ENCODE measurements at regions not wholly inside any gene's neighbourhood (a gene's known extent, or its start where the extent isn't known, plus 50 kb on each side); places are given as distances from the start of the nearest gene placed in this dataset.

DNA sequence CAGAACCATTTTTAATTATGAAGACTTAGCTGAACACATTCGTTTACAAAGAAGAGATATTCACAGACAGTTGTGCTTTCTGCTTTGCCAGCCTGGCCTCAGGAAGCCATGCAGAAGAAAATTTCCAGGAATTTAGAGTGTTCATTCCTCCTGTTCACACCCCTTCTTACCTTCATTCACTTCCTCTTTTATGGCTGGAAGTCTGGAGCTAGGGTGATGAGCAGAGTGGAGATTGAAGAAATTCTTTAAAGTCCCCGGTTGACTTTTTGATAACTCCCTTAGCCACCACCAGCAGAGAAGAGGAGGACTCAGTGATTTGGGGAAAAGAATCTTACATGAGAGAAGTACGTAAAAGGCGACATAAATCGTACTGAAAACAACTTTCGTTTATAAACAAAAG lies 263.6 kb upstream of the TSHZ3 start:
- no peaks in the 10 kb centered on the region for H3F3A ChIP-seq (ENCODE audit: control insufficient read depth, insufficient read depth)
- H3K4me2 ChIP-seq (ENCODE audit: low read length): no peak overlapping the region
- H3K27ac ChIP-seq (ENCODE audit: low read depth, low read length): no peak overlapping the region
- H3K4me3 ChIP-seq (ENCODE audit: low read length): no peak overlapping the region
- H3K79me2 ChIP-seq (ENCODE audit: control insufficient read depth, low read length): no peaks in the 10 kb centered on the region
- no peaks in the 10 kb centered on the region for H4K20me1 ChIP-seq (ENCODE audit: control insufficient read depth, insufficient read depth, low read depth, low read length)
- H3K9me2 ChIP-seq (replicated peaks; ENCODE audit: control insufficient read depth, low read length): no peaks in the 10 kb centered on the region
- H3K36me3 ChIP-seq (ENCODE audit: control insufficient read depth, low read length): no peaks in the 10 kb centered on the region
- H3K27me3 ChIP-seq (ENCODE audit: control insufficient read depth, low read length): no peaks in the 10 kb centered on the region
- H3K4me1 ChIP-seq (ENCODE audit: control insufficient read depth, low read length): no peaks in the 10 kb centered on the region
- H3K9me3 ChIP-seq (ENCODE audit: control insufficient read depth, insufficient read depth, low read length): no peaks in the 10 kb centered on the region
- TF ChIP-seq EZH2phosphoT487 (IDR thresholded peaks at IDR 0.05; ENCODE audit: borderline replicate concordance, low read length): no peak
- TF ChIP-seq, protein P1, sequence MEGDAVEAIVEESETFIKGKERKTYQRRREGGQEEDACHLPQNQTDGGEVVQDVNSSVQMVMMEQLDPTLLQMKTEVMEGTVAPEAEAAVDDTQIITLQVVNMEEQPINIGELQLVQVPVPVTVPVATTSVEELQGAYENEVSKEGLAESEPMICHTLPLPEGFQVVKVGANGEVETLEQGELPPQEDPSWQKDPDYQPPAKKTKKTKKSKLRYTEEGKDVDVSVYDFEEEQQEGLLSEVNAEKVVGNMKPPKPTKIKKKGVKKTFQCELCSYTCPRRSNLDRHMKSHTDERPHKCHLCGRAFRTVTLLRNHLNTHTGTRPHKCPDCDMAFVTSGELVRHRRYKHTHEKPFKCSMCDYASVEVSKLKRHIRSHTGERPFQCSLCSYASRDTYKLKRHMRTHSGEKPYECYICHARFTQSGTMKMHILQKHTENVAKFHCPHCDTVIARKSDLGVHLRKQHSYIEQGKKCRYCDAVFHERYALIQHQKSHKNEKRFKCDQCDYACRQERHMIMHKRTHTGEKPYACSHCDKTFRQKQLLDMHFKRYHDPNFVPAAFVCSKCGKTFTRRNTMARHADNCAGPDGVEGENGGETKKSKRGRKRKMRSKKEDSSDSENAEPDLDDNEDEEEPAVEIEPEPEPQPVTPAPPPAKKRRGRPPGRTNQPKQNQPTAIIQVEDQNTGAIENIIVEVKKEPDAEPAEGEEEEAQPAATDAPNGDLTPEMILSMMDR (IDR thresholded peaks at IDR 0.05; ENCODE audit: low read depth, low read length, poor library complexity, severe bottlenecking): no peak

- H3K27ac ChIP-seq (ENCODE audit: low read depth, low read length): no peak overlapping the region
- H3K79me2 ChIP-seq (ENCODE audit: control insufficient read depth, low read length): no peaks in the 10 kb centered on the region
- no peak overlapping the region for H3K4me3 ChIP-seq (ENCODE audit: low read length)
- H3K9me2 ChIP-seq (replicated peaks; ENCODE audit: control insufficient read depth, low read length): no peaks in the 10 kb centered on the region
- H3K36me3 ChIP-seq (ENCODE audit: control insufficient read depth, low read length): no peaks in the 10 kb centered on the region
- H3F3A ChIP-seq (ENCODE audit: control insufficient read depth, insufficient read depth): no peaks in the 10 kb centered on the region
- H4K20me1 ChIP-seq (ENCODE audit: control insufficient read depth, insufficient read depth, low read depth, low read length): no peaks in the 10 kb centered on the region
- H3K4me1 ChIP-seq (ENCODE audit: control insufficient read depth, low read length): no peaks in the 10 kb centered on the region
- H3K4me2 ChIP-seq (ENCODE audit: low read length): no peak overlapping the region
- H3K27me3 ChIP-seq (ENCODE audit: control insufficient read depth, low read length): no peaks in the 10 kb centered on the region
- no peak for TF ChIP-seq EZH2phosphoT487 (IDR thresholded peaks at IDR 0.05; ENCODE audit: borderline replicate concordance, low read length)
- TF ChIP-seq, protein P1 (IDR thresholded peaks at IDR 0.05; ENCODE audit: low read depth, low read length, poor library complexity, severe bottlenecking): no peak
- H3K9me3 ChIP-seq (ENCODE audit: control insufficient read depth, insufficient read depth, low read length): no peaks in the 10 kb centered on the region; the same call in 1 of the 2 replicates
Observed at GRCh38 chr19:31613683-31614219, 264.5 kb upstream of the TSHZ3 start.

GRCh38 chr19:31616031-31616430 lies 266.8 kb upstream of the TSHZ3 start:
- no peaks in the 10 kb centered on the region; the same call in 1 of the 2 replicates for H3K9me3 ChIP-seq (ENCODE audit: control insufficient read depth, insufficient read depth, low read length)
- H3K36me3 ChIP-seq (ENCODE audit: control insufficient read depth, low read length): no peaks in the 10 kb centered on the region
- TF ChIP-seq, protein P1 (IDR thresholded peaks at IDR 0.05; ENCODE audit: low read depth, low read length, poor library complexity, severe bottlenecking): no peak
- TF ChIP-seq EZH2phosphoT487 (IDR thresholded peaks at IDR 0.05; ENCODE audit: borderline replicate concordance, low read length): no peak

More at GRCh38 chr19:31616031-31616430, 266.8 kb upstream of the TSHZ3 start:
- Histone ChIP-seq H3K4me1 (ENCODE audit: control insufficient read depth, low read length) (no peaks in the 10 kb centered on the region), H3K27me3 (ENCODE audit: control insufficient read depth, low read length) (no peaks in the 10 kb centered on the region), H3K4me3 (ENCODE audit: low read length) (no peak overlapping the region), H3F3A (ENCODE audit: control insufficient read depth, insufficient read depth) (no peaks in the 10 kb centered on the region), H4K20me1 (ENCODE audit: control insufficient read depth, insufficient read depth, low read depth, low read length) (no peaks in the 10 kb centered on the region), H3K27ac (ENCODE audit: low read depth, low read length) (no peak overlapping the region), H3K9me2 (replicated peaks; ENCODE audit: control insufficient read depth, low read length) (no peaks in the 10 kb centered on the region), H3K79me2 (ENCODE audit: control insufficient read depth, low read length) (no peaks in the 10 kb centered on the region), H3K4me2 (ENCODE audit: low read length) (no peak overlapping the region)
